ENCODE measurements at regions not wholly inside any gene's neighbourhood (a gene's known extent, or its start where the extent isn't known, plus 50 kb on each side); places are given as distances from the start of the nearest gene placed in this dataset.

DNA sequence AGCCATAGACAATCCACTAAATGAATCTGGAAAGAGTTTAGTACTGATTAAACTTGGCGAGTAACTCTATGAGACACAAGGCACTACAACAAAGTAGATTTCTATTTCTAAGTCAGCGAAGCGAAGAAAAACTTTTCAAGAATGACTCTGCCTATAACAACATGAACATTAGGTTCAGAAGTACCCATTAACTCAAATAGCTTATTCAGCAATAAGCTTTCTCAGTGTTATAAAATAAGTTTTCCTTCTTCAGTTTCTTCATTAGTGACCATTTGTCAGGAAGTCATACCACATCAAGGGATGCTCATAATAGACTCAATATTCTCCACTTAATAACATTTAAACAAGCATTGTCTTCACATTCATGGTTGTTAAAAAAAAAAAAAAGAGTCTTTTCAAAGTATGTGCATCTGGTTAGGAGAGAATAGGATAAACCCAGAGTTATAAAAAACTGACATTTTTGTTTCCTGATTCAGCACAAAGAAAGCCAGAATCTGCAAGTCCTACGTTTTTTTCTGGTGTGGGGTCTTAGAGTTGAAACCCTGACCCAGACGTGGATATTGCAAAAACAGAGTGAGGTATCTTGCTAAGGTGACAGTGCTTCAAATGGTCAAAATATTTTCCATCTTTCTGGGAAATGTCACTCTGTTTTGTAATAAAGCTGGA is 148.2 kb upstream of the PREP start:
- TF ChIP-seq, protein P1, sequence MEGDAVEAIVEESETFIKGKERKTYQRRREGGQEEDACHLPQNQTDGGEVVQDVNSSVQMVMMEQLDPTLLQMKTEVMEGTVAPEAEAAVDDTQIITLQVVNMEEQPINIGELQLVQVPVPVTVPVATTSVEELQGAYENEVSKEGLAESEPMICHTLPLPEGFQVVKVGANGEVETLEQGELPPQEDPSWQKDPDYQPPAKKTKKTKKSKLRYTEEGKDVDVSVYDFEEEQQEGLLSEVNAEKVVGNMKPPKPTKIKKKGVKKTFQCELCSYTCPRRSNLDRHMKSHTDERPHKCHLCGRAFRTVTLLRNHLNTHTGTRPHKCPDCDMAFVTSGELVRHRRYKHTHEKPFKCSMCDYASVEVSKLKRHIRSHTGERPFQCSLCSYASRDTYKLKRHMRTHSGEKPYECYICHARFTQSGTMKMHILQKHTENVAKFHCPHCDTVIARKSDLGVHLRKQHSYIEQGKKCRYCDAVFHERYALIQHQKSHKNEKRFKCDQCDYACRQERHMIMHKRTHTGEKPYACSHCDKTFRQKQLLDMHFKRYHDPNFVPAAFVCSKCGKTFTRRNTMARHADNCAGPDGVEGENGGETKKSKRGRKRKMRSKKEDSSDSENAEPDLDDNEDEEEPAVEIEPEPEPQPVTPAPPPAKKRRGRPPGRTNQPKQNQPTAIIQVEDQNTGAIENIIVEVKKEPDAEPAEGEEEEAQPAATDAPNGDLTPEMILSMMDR (IDR thresholded peaks at IDR 0.05): no peak
- no peak for TF ChIP-seq POLR2A (IDR thresholded peaks at IDR 0.05)
- no peak for TF ChIP-seq EP300 (IDR thresholded peaks at IDR 0.05; ENCODE audit: low read depth)
- TF ChIP-seq POLR2AphosphoS5 (IDR thresholded peaks at IDR 0.05): no peak

All from transverse colon (tissue), 4 donors.